ENCODE measurements at regions not wholly inside any gene's neighbourhood (a gene's known extent, or its start where the extent isn't known, plus 50 kb on each side); places are given as distances from the start of the nearest gene placed in this dataset.

GRCh38 chr6:106803188-106803587 lies 171.3 kb downstream of the CD24 start:
- Histone ChIP-seq H3K27me3 (no peaks in the 10 kb centered on the region), H3K4me3 (no peak overlapping the region), H3K9me3 (peaks cover 4 to 23% (median 13%) of the 10 kb centered on the region in 4 donors), H3K27ac (no peak overlapping the region), H3K36me3 (no peaks in the 10 kb centered on the region), H3K4me1 (peaks cover 0 to 27% (median 14%) of the 10 kb centered on the region in 4 donors)
- intact Hi-C loops (cut with DNase I; ENCODE audit: low total_unique reads) = no loop called here
- no peak for DNase-seq
- TF ChIP-seq POLR2AphosphoS5 (IDR thresholded peaks at IDR 0.05) (no peak), EP300 (IDR thresholded peaks at IDR 0.05) (no peak), POLR2A (IDR thresholded peaks at IDR 0.05) (no peak), CTCF (IDR thresholded peaks at IDR 0.05) (no peak)
- 75 to 85% (median 79%) methylated on average over 1 of the region's 1 CpG for WGBS, 5 donors

- H3K4me1 ChIP-seq = peaks cover 0 to 27% (median 14%) of the 10 kb centered on the region in 4 donors
- 42 to 57% (median 45%) methylated on average over 5 of the region's 5 CpGs for WGBS, 5 donors
Observed at GRCh38 chr6:106802139-106802538, 172.4 kb downstream of the CD24 start.

DNA sequence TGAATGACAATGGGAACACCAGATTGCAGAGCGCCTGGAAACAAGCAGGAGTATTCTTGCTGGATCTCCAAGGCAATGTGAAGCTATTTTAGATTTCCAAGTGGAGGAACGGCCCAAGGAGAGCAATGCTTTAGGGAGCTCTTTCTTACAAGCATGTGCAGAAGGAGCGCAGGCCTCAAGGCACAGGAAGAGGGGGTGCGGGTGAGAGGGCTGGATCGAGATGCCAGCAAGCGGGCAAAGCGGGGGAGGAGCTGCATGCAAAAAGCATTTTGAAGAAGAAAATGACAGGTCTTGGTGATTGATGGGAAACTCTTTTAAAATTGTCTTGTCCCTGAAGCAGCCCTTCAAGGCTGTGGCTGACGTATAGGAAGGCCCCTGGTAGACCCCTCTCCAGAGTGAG lies 171.9 kb downstream of the QRSL1 start:
- intact Hi-C loops (cut with DNase I; ENCODE audit: low total_unique reads) = no loop called here
- Histone ChIP-seq H3K9me3 (peaks cover 0 to 5% (median 0%) of the 10 kb centered on the region in 4 donors), H3K36me3 (no peaks in the 10 kb centered on the region), H3K4me1 (peaks cover 0 to 27% (median 14%) of the 10 kb centered on the region in 4 donors), H3K27ac (no peak overlapping the region), H3K27me3 (no peaks in the 10 kb centered on the region), H3K4me3 (no peak overlapping the region)
- no peak for DNase-seq
- TF ChIP-seq POLR2A (IDR thresholded peaks at IDR 0.05) (no peak), POLR2AphosphoS5 (IDR thresholded peaks at IDR 0.05) (no peak), CTCF (IDR thresholded peaks at IDR 0.05) (no peak), EP300 (IDR thresholded peaks at IDR 0.05) (no peak)
- 89 to 96% (median 94%) methylated on average over 8 of the region's 8 CpGs for WGBS, 5 donors

More at GRCh38 chr6:106802139-106802538, 172.4 kb downstream of the CD24 start:
- Histone ChIP-seq H3K27me3 (no peaks in the 10 kb centered on the region), H3K27ac (no peak overlapping the region), H3K4me3 (no peak overlapping the region), H3K36me3 (no peaks in the 10 kb centered on the region), H3K9me3 (peaks cover 0 to 13% (median 3%) of the 10 kb centered on the region in 4 donors)
- intact Hi-C loops (cut with DNase I; ENCODE audit: low total_unique reads) = no loop called here
- peak in 1 of 2 donors; percentile 30 for DNase-seq
- no peak for TF ChIP-seq CTCF (IDR thresholded peaks at IDR 0.05)
- TF ChIP-seq EP300 (IDR thresholded peaks at IDR 0.05) = no peak
- TF ChIP-seq POLR2A (IDR thresholded peaks at IDR 0.05) = no peak

DNA sequence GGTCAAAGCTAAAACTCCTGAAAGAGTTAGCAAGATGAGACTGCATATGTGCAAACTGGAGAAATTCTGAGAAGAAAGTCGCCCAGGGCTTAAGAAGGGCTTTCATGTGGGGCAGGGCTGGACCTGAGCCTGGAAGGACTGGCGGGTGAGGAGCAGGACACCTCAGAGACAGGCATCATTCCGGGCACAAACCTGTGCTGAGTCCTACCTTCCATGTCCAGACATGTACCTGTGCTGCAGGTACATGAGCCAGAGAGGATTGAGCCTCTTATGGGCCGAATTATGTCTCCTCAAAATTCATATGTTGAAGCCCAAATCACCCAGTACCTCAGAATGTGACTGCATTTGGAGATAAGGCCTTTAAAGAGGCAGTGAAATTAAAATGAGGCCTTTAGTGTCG lies 171.0 kb downstream of the QRSL1 start:
- peaks cover 0 to 27% (median 14%) of the 10 kb centered on the region in 4 donors for H3K4me1 ChIP-seq
- no peak for TF ChIP-seq CTCF (IDR thresholded peaks at IDR 0.05)
- no peak for TF ChIP-seq EP300 (IDR thresholded peaks at IDR 0.05)
- TF ChIP-seq POLR2A (IDR thresholded peaks at IDR 0.05) = no peak
- TF ChIP-seq POLR2AphosphoS5 (IDR thresholded peaks at IDR 0.05) = no peak
- H3K9me3 ChIP-seq = no peaks in the 10 kb centered on the region
- intact Hi-C loops (cut with DNase I; ENCODE audit: low total_unique reads) = no loop called here
- WGBS, 5 donors = 69 to 86% (median 78%) methylated on average over 5 of the region's 5 CpGs
- no peaks in the 10 kb centered on the region for H3K36me3 ChIP-seq
- H3K27ac ChIP-seq = peak overlapping the region in 2 of 5 donors; percentile 36 to 77
- no peak overlapping the region for H3K4me3 ChIP-seq
- no peaks in the 10 kb centered on the region for H3K27me3 ChIP-seq
- no peak for DNase-seq

All from stomach (tissue), 8 donors.